ENCODE measurements at regions not wholly inside any gene's neighbourhood (a gene's known extent, or its start where the extent isn't known, plus 50 kb on each side); places are given as distances from the start of the nearest gene placed in this dataset.

DNA sequence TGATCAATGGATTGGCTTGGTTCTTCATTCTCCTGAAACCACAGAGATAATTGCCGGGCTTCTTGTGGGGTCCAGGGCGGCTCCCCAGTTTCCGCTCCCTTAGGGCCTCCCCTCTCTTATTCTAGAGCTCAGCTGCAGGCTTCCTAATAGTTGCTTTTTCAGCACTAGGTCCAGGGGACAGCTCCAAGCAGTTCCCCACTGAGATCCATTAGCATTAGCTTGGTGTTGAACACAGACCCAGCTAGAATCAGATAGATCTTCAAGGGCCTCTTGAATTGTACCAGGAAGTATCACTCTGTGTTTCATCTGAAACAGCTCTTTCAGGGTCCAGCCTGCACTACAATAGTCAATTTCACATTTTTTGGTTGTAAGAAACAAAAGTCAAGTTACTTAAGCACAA, 238.7 kb downstream of the SEC23IP start:
- H3K4me2 ChIP-seq (ENCODE audit: low read depth, low read length), result no peak overlapping the region
- no peaks in the 10 kb centered on the region for H3F3A ChIP-seq (ENCODE audit: insufficient read depth, low read length)
- no peak overlapping the region for H3K9ac ChIP-seq (ENCODE audit: low read length)
- no peak overlapping the region for H3K4me3 ChIP-seq (ENCODE audit: low read length)
- no peaks in the 10 kb centered on the region for H3K4me1 ChIP-seq (ENCODE audit: low read length)
- H3K36me3 ChIP-seq (replicated peaks; ENCODE audit: insufficient read depth, low read length), result no peaks in the 10 kb centered on the region
- no peak overlapping the region for H2AFZ ChIP-seq (ENCODE audit: low read length)
- no peak overlapping the region for H3K27ac ChIP-seq (ENCODE audit: low read length)
- DNase-seq, result peak; percentile 38
- no peaks in the 10 kb centered on the region for H3K79me2 ChIP-seq (ENCODE audit: low read length)
- H3K9me2 ChIP-seq (replicated peaks; ENCODE audit: insufficient read depth, low read length), result no peaks in the 10 kb centered on the region
- TF ChIP-seq EZH2phosphoT487 (IDR thresholded peaks at IDR 0.05; ENCODE audit: low read length), result no peak
- TF ChIP-seq EZH2 (optimal IDR thresholded peaks at IDR 0.05; ENCODE audit: low read depth, low read length), result no peak
- H3K27me3 ChIP-seq (replicated peaks; ENCODE audit: insufficient read depth, low read length), result no peaks in the 10 kb centered on the region
- no peaks in the 10 kb centered on the region for H4K20me1 ChIP-seq (ENCODE audit: insufficient read depth, low read length)
- H3K9me3 ChIP-seq (replicated peaks; ENCODE audit: insufficient read depth, low read length), result no peaks in the 10 kb centered on the region

DNA sequence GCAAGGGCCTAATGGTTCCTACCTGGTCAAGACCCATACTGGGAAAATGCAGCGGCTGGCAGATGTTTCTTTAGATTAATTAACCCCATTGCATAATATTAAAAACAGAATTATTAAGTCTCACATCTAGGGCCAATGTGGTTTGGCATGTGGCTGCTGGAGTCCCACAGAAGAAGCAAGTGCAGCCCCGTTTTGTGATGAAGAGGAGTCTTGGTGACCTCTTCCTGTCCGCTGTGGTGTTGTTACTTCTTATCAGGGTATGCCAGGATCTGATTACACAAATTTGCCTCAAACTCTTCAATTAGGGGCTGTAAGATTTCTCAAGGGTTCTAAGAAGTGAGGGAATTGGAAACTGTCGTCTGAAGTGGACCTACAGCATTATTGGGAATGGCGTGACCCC, 240.3 kb downstream of the SEC23IP start:
- Histone ChIP-seq H3K4me2 (ENCODE audit: low read depth, low read length) (no peak overlapping the region), H3K36me3 (replicated peaks; ENCODE audit: insufficient read depth, low read length) (no peaks in the 10 kb centered on the region), H3K79me2 (ENCODE audit: low read length) (no peaks in the 10 kb centered on the region), H3K4me3 (ENCODE audit: low read length) (no peak overlapping the region), H3K4me1 (ENCODE audit: low read length) (no peaks in the 10 kb centered on the region), H3K9ac (ENCODE audit: low read length) (no peak overlapping the region), H3K9me3 (replicated peaks; ENCODE audit: insufficient read depth, low read length) (no peaks in the 10 kb centered on the region), H3F3A (ENCODE audit: insufficient read depth, low read length) (no peaks in the 10 kb centered on the region), H3K27ac (ENCODE audit: low read length) (no peak overlapping the region), H2AFZ (ENCODE audit: low read length) (no peak overlapping the region), H4K20me1 (ENCODE audit: insufficient read depth, low read length) (no peaks in the 10 kb centered on the region), H3K27me3 (replicated peaks; ENCODE audit: insufficient read depth, low read length) (no peaks in the 10 kb centered on the region), H3K9me2 (replicated peaks; ENCODE audit: insufficient read depth, low read length) (no peaks in the 10 kb centered on the region)
- no peak for DNase-seq
- TF ChIP-seq, protein P1, sequence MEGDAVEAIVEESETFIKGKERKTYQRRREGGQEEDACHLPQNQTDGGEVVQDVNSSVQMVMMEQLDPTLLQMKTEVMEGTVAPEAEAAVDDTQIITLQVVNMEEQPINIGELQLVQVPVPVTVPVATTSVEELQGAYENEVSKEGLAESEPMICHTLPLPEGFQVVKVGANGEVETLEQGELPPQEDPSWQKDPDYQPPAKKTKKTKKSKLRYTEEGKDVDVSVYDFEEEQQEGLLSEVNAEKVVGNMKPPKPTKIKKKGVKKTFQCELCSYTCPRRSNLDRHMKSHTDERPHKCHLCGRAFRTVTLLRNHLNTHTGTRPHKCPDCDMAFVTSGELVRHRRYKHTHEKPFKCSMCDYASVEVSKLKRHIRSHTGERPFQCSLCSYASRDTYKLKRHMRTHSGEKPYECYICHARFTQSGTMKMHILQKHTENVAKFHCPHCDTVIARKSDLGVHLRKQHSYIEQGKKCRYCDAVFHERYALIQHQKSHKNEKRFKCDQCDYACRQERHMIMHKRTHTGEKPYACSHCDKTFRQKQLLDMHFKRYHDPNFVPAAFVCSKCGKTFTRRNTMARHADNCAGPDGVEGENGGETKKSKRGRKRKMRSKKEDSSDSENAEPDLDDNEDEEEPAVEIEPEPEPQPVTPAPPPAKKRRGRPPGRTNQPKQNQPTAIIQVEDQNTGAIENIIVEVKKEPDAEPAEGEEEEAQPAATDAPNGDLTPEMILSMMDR (IDR thresholded peaks at IDR 0.05; ENCODE audit: low read length), result no peak
- no peak for TF ChIP-seq EZH2 (optimal IDR thresholded peaks at IDR 0.05; ENCODE audit: low read depth, low read length)
- no peak for TF ChIP-seq EZH2phosphoT487 (IDR thresholded peaks at IDR 0.05; ENCODE audit: low read length)

- TF ChIP-seq EZH2phosphoT487 (IDR thresholded peaks at IDR 0.05; ENCODE audit: low read length), result no peak
- H3K79me2 ChIP-seq (ENCODE audit: low read length), result no peaks in the 10 kb centered on the region
- no peak overlapping the region for H3K4me2 ChIP-seq (ENCODE audit: low read depth, low read length)
- no peak overlapping the region for H2AFZ ChIP-seq (ENCODE audit: low read length)
- no peaks in the 10 kb centered on the region for H3F3A ChIP-seq (ENCODE audit: insufficient read depth, low read length)
- H3K4me3 ChIP-seq (ENCODE audit: low read length), result no peak overlapping the region
- H3K27ac ChIP-seq (ENCODE audit: low read length), result no peak overlapping the region
- H3K9me2 ChIP-seq (replicated peaks; ENCODE audit: insufficient read depth, low read length), result no peaks in the 10 kb centered on the region
- H3K36me3 ChIP-seq (replicated peaks; ENCODE audit: insufficient read depth, low read length), result no peaks in the 10 kb centered on the region
- no peak overlapping the region for H3K9ac ChIP-seq (ENCODE audit: low read length)
- DNase-seq, result no peak
- no peaks in the 10 kb centered on the region for H3K27me3 ChIP-seq (replicated peaks; ENCODE audit: insufficient read depth, low read length)
- no peaks in the 10 kb centered on the region for H3K4me1 ChIP-seq (ENCODE audit: low read length)
- H4K20me1 ChIP-seq (ENCODE audit: insufficient read depth, low read length), result no peaks in the 10 kb centered on the region
- H3K9me3 ChIP-seq (replicated peaks; ENCODE audit: insufficient read depth, low read length), result no peaks in the 10 kb centered on the region
Observed at GRCh38 chr10:120138689-120139088, 246.2 kb downstream of the SEC23IP start.

DNA sequence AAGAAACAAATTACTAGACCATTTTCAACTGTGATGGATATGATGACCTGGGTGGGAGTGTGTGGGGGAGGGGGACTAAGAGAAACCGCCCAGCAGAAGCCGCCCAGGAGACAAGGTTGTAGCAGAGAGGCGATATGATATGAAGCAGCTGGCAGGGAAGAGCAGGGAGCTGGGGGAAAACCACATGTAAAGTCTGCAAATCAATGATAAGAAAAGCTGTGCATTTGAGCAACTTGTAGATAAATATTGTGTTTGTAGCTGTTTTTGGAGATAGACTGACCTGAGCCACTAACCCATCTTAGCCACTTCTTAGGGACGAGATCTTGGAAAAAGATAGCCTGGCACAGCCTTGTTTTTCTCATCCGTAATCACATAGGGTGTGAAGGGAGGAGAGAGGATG, 252.6 kb downstream of the SEC23IP start:
- H3F3A ChIP-seq (ENCODE audit: insufficient read depth, low read length), result no peaks in the 10 kb centered on the region
- DNase-seq, result no peak

More for the DNA sequence above, 252.6 kb downstream of the SEC23IP start:
- H3K9ac ChIP-seq (ENCODE audit: low read length), result no peak overlapping the region
- H3K4me2 ChIP-seq (ENCODE audit: low read depth, low read length), result no peak overlapping the region
- H4K20me1 ChIP-seq (ENCODE audit: insufficient read depth, low read length), result no peaks in the 10 kb centered on the region
- no peaks in the 10 kb centered on the region for H3K36me3 ChIP-seq (replicated peaks; ENCODE audit: insufficient read depth, low read length)
- H2AFZ ChIP-seq (ENCODE audit: low read length), result no peak overlapping the region
- H3K9me3 ChIP-seq (replicated peaks; ENCODE audit: insufficient read depth, low read length), result no peaks in the 10 kb centered on the region
- no peak overlapping the region for H3K4me3 ChIP-seq (ENCODE audit: low read length)
- H3K27ac ChIP-seq (ENCODE audit: low read length), result no peak overlapping the region
- H3K4me1 ChIP-seq (ENCODE audit: low read length), result no peaks in the 10 kb centered on the region
- H3K27me3 ChIP-seq (replicated peaks; ENCODE audit: insufficient read depth, low read length), result no peaks in the 10 kb centered on the region
- no peaks in the 10 kb centered on the region for H3K79me2 ChIP-seq (ENCODE audit: low read length)
- H3K9me2 ChIP-seq (replicated peaks; ENCODE audit: insufficient read depth, low read length), result no peaks in the 10 kb centered on the region
- TF ChIP-seq, protein P1 (IDR thresholded peaks at IDR 0.05; ENCODE audit: low read length), result no peak
- TF ChIP-seq EZH2phosphoT487 (IDR thresholded peaks at IDR 0.05; ENCODE audit: low read length) (no peak), EZH2 (optimal IDR thresholded peaks at IDR 0.05; ENCODE audit: low read depth, low read length) (no peak)
